OCI-LY7 (cell line): ENCODE measurements at regions not wholly inside any gene's neighbourhood (a gene's known extent, or its start where the extent isn't known, plus 50 kb on each side); places are given as distances from the start of the nearest gene placed in this dataset.

Source experiments
- BruUV-seq: library from RNA; stranded (reverse); fragments of 400-500 nt; replicated peaks from 2 replicates; lab custom pipeline; 2021; lab: Mats Ljungman, UMichigan
- CTCF ChIA-PET: fragments of 300-600 bp; sonication (Branson Sonifier 250); formaldehyde crosslinking; loops from one replicate; lab custom pipeline; 2022; ENCODE audit warnings: antibody characterized with exemption; ENCODE audit not compliant: unreplicated experiment; lab: Charles Lee
- POLR2A ChIA-PET: fragments of 300-600 bp; sonication (Branson Sonifier 250); formaldehyde crosslinking; loops from one replicate; lab custom pipeline; 2022; ENCODE audit warnings: antibody characterized with exemption; lab: Charles Lee
- DNase-seq: peaks from one replicate; pipeline ENCODE4 v3.0.0-alpha.2; 2015; ENCODE audit warnings: low spot score
- H2AFZ ChIP-seq: fragments of 200-600 bp; sonication (generic), shearing (Covaris generic); 2 replicates; pipeline ENCODE4 v1.6.1; 2014; ENCODE audit warnings: mild to moderate bottlenecking, antibody characterized with exemption, low read length, moderate library complexity
- H3K27ac ChIP-seq: fragments of 200-600 bp; sonication (generic); 2 replicates; pipeline ENCODE4 v1.5.1; 2014; ENCODE audit warnings: mixed run types, low read depth, mild to moderate bottlenecking, moderate library complexity, low read length, inconsistent platforms; ENCODE audit not compliant: poor library complexity, severe bottlenecking
- H3K36me3 ChIP-seq: fragments of 200-600 bp; sonication (generic); 2 replicates; pipeline ENCODE4 v1.6.1; 2014; ENCODE audit warnings: mild to moderate bottlenecking, antibody characterized with exemption, low read length, moderate library complexity, mixed read lengths; ENCODE audit not compliant: insufficient read depth
- H3K4me1 ChIP-seq: fragments of 200-600 bp; sonication (generic); 2 replicates; pipeline ENCODE4 v1.5.1; 2014; ENCODE audit warnings: mild to moderate bottlenecking, low read length; ENCODE audit not compliant: insufficient read depth, poor library complexity, severe bottlenecking
- H3K4me2 ChIP-seq: fragments of 200-600 bp; sonication (generic); 2 replicates; pipeline ENCODE4 v1.6.1; 2014; ENCODE audit warnings: mild to moderate bottlenecking, low read length
- H3K4me3 ChIP-seq: fragments of 200-600 bp; sonication (generic); 2 replicates; pipeline ENCODE4 v1.5.1; 2014; ENCODE audit warnings: mild to moderate bottlenecking, low read depth, low read length; ENCODE audit not compliant: poor library complexity, severe bottlenecking
- H3K79me2 ChIP-seq: fragments of 200-600 bp; sonication (generic); 2 replicates; pipeline ENCODE4 v1.6.1; 2016; ENCODE audit warnings: low read depth, mild to moderate bottlenecking, low read length, moderate library complexity, mixed read lengths; ENCODE audit not compliant: insufficient read depth
- H3K9me2 ChIP-seq: fragments of 200-600 bp; sonication (generic); 2 replicates; pipeline ENCODE4 v1.6.1; 2016; ENCODE audit warnings: mild to moderate bottlenecking, low read length, mixed read lengths; ENCODE audit not compliant: insufficient read depth
- H3K9me3 ChIP-seq: fragments of 200-600 bp; sonication (generic); 2 replicates; pipeline ENCODE4 v1.6.1; 2014; ENCODE audit warnings: mild to moderate bottlenecking, mixed run types, low read length, mixed read lengths
- H4K20me1 ChIP-seq: fragments of 200-600 bp; sonication (generic); 2 replicates; pipeline ENCODE4 v1.6.1; 2014; ENCODE audit warnings: mild to moderate bottlenecking, antibody characterized with exemption, low read length, moderate library complexity, mixed read lengths; ENCODE audit not compliant: insufficient read depth
- CTCF ChIP-seq: fragments of 200-600 bp; sonication (generic); conservative IDR thresholded peaks from 2 replicates; pipeline ENCODE4 v1.5.1; 2014; ENCODE audit warnings: mild to moderate bottlenecking, antibody characterized with exemption, low read length, moderate library complexity, mixed read lengths
- EZH2phosphoT487 ChIP-seq: fragments of 200-600 bp; sonication (generic); IDR thresholded peaks from 2 replicates; pipeline ENCODE4 v1.6.1; 2018; ENCODE audit warnings: low read depth, borderline replicate concordance, mild to moderate bottlenecking, mixed run types, antibody characterized with exemption, low read length, moderate library complexity, mixed read lengths
- intact Hi-C: fragments of 100-400 bp; cut with micrococcal nuclease; formaldehyde crosslinking; loops from one replicate; pipeline ENCODE4 v1.10.0; 2022; ENCODE audit not compliant: unreplicated experiment

GRCh38 chr14:56952766-56953473 is 142.6 kb upstream of the OTX2 start:
- no peak for DNase-seq
- Histone ChIP-seq H2AFZ (no peak overlapping the region), H4K20me1 (no peaks in the 10 kb centered on the region), H3K4me2 (no peak overlapping the region), H3K36me3 (no peaks in the 10 kb centered on the region), H3K27ac (no peak overlapping the region), H3K79me2 (no peaks in the 10 kb centered on the region), H3K4me1 (no peaks in the 10 kb centered on the region), H3K9me3 (no peaks in the 10 kb centered on the region), H3K9me2 (no peaks in the 10 kb centered on the region), H3K4me3 (no peak overlapping the region)
- POLR2A ChIA-PET = interaction anchor here (0.6 to 0.7 kb wide), 2 partner anchors 9 to 393 kb away, joined by 4 read pairs; no protein-coding TSS in a partner anchor
- intact Hi-C loops = no loop called here
- no TSS peak for BruUV-seq
- CTCF ChIA-PET = no interaction called here
- no peak for TF ChIP-seq CTCF
- TF ChIP-seq EZH2phosphoT487 = no peak

GRCh38 chr14:56949828-56950227 is 139.5 kb upstream of the OTX2 start:
- TF ChIP-seq CTCF = no peak
- TF ChIP-seq EZH2phosphoT487 = no peak
- no peak overlapping the region for H2AFZ ChIP-seq
- H3K27ac ChIP-seq = no peak overlapping the region
- POLR2A ChIA-PET = interaction anchor here (0.9 to 1.1 kb wide), 2 partner anchors 9 to 68 kb away, joined by 3 read pairs; no protein-coding TSS in a partner anchor
- no peaks in the 10 kb centered on the region for H3K4me1 ChIP-seq
- no peaks in the 10 kb centered on the region for H4K20me1 ChIP-seq
- CTCF ChIA-PET = no interaction called here
- DNase-seq = no peak
- no peaks in the 10 kb centered on the region for H3K36me3 ChIP-seq
- no TSS peak for BruUV-seq
- no peaks in the 10 kb centered on the region for H3K9me2 ChIP-seq
- H3K79me2 ChIP-seq = no peaks in the 10 kb centered on the region
- intact Hi-C loops = no loop called here
- no peak overlapping the region for H3K4me3 ChIP-seq
- no peak overlapping the region for H3K4me2 ChIP-seq
- H3K9me3 ChIP-seq = no peaks in the 10 kb centered on the region

- DNase-seq = no peak
- CTCF ChIA-PET = no interaction called here
- Histone ChIP-seq H3K4me2 (no peak overlapping the region), H3K79me2 (no peaks in the 10 kb centered on the region), H3K9me3 (no peaks in the 10 kb centered on the region), H3K36me3 (no peaks in the 10 kb centered on the region), H3K4me1 (no peaks in the 10 kb centered on the region), H2AFZ (no peak overlapping the region), H4K20me1 (no peaks in the 10 kb centered on the region), H3K27ac (no peak overlapping the region), H3K9me2 (no peaks in the 10 kb centered on the region), H3K4me3 (no peak overlapping the region)
- BruUV-seq = no TSS peak
- POLR2A ChIA-PET = interaction anchor here (0.6 to 2.3 kb wide), 2 partner anchors 13 to 116 kb away, joined by 6 to 7 read pairs; no protein-coding TSS in a partner anchor
- intact Hi-C loops = no loop called here
- TF ChIP-seq EZH2phosphoT487 = no peak
- no peak for TF ChIP-seq CTCF
Observed at GRCh38 chr14:56945291-56945690, 135.0 kb upstream of the OTX2 start.
